PFSK-1 (cell line): ENCODE measurements at regions not wholly inside any gene's neighbourhood (a gene's known extent, or its start where the extent isn't known, plus 50 kb on each side); places are given as distances from the start of the nearest gene placed in this dataset.

Experiments used
- FOXP2 ChIP-seq: optimal IDR thresholded peaks from 2 replicates; pipeline ENCODE3; 2011; ENCODE audit warnings: borderline replicate concordance, control low read depth, inconsistent platforms; ENCODE audit not compliant: insufficient read depth; ENCODE audit errors: extremely low read length, extremely low read depth
- POLR2AphosphoS5 ChIP-seq: IDR thresholded peaks from 2 replicates; pipeline ENCODE4 v1.6.1; 2012; ENCODE audit warnings: low read depth, mild to moderate bottlenecking, control low read depth, low read length, moderate library complexity
- REST ChIP-seq, 2 experiments: IDR thresholded peaks; 2 replicates each; pipeline versions ENCODE4 v1.6.1 to v1.8.0; 2011 to 2012; ENCODE audit warnings: low read depth in 2 of 2, low read length in 2 of 2, control low read depth in 1 of 2, inconsistent platforms in 1 of 2, mild to moderate bottlenecking in 1 of 2, moderate library complexity in 1 of 2; ENCODE audit not compliant: insufficient read depth in 1 of 2
- SIN3A ChIP-seq: IDR thresholded peaks from 2 replicates; pipeline ENCODE4 v1.6.1; 2012; ENCODE audit warnings: mild to moderate bottlenecking, low read length, moderate library complexity, borderline replicate concordance; ENCODE audit not compliant: insufficient read depth
- TAF1 ChIP-seq: IDR thresholded peaks from 2 replicates; pipeline ENCODE4 v1.6.1; 2012; ENCODE audit warnings: low read length, control low read depth, borderline replicate concordance; ENCODE audit not compliant: insufficient read depth

- TF ChIP-seq TAF1 (no peak), POLR2AphosphoS5 (no peak), REST (IDR thresholded peaks at IDR 0.05; ENCODE audit: insufficient read depth in 1 of 2, low read depth in 2 of 2, low read length in 2 of 2) (no peak), FOXP2 (no peak), SIN3A (no peak)
Observed at GRCh38 chr13:74272826-74273225, 138.6 kb upstream of the KLF12 start.

DNA sequence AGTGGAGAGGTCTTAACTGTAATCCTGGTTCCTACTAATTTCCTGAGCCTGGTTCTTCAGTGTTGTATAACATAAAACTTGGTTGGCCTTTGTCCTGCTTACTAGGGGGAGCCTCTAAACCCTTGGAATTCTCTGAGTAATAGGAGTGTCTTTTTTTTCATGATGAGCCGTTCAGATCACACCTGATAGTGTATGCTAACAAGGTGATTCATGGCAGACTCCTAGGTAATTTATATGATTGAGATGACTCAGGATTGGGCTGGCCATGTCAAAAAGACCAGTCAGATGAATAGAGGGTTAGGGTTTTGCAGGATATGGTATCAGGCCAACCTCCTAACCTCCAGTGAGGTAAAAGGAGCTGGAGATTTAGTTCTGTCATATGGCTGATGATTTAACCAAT lies 135.8 kb upstream of the KLF12 start:
- TF ChIP-seq TAF1, result no peak
- TF ChIP-seq POLR2AphosphoS5, result no peak
- no peak for TF ChIP-seq SIN3A

DNA sequence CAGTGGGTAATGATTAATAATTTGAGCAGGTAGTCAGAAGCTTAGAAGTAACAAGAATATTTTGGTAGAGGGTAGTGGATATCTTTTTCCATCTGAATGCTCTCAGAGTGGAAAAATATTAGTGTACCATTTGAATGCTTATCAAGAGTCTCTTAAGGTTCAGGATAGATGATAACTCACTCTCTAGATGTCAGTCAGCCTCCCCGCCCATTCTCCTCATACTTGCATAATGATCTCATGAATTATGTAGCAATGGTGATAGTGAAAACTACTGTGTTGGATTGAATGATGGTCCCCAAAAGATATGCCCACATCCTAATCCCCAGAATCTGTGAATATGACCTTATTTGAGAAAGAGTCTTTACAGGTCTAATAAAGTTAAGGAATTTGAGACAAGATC lies 132.7 kb upstream of the KLF12 start:
- TF ChIP-seq FOXP2, result no peak

- TF ChIP-seq POLR2AphosphoS5 (no peak), TAF1 (no peak), REST (IDR thresholded peaks at IDR 0.05; ENCODE audit: insufficient read depth in 1 of 2, low read depth in 2 of 2, low read length in 2 of 2) (no peak)
Observed at GRCh38 chr13:74266309-74266708, 132.1 kb upstream of the KLF12 start.

GRCh38 chr13:74264333-74264732 lies 130.1 kb upstream of the KLF12 start:
- TF ChIP-seq SIN3A, result no peak
- no peak for TF ChIP-seq REST (IDR thresholded peaks at IDR 0.05; ENCODE audit: insufficient read depth in 1 of 2, low read depth in 2 of 2, low read length in 2 of 2)
- TF ChIP-seq FOXP2, result no peak
- no peak for TF ChIP-seq POLR2AphosphoS5
- TF ChIP-seq TAF1, result no peak

- TF ChIP-seq POLR2AphosphoS5 (no peak), FOXP2 (no peak), TAF1 (no peak), SIN3A (no peak), REST (IDR thresholded peaks at IDR 0.05; ENCODE audit: insufficient read depth in 1 of 2, low read depth in 2 of 2, low read length in 2 of 2) (no peak)
Observed at GRCh38 chr13:74259641-74260040, 125.4 kb upstream of the KLF12 start.
